NCI-H526 (cell line): ENCODE measurements at regions not wholly inside any gene's neighbourhood (a gene's known extent, or its start where the extent isn't known, plus 50 kb on each side); places are given as distances from the start of the nearest gene placed in this dataset.
A peak's percentile ranks its signal among the peaks of the same experiment; 100 is the strongest.

Experiments used
- DNase-seq, 2 experiments: peaks; one replicate each; lab custom pipeline; 2025; lab: John Stamatoyannopoulos, UW

DNA sequence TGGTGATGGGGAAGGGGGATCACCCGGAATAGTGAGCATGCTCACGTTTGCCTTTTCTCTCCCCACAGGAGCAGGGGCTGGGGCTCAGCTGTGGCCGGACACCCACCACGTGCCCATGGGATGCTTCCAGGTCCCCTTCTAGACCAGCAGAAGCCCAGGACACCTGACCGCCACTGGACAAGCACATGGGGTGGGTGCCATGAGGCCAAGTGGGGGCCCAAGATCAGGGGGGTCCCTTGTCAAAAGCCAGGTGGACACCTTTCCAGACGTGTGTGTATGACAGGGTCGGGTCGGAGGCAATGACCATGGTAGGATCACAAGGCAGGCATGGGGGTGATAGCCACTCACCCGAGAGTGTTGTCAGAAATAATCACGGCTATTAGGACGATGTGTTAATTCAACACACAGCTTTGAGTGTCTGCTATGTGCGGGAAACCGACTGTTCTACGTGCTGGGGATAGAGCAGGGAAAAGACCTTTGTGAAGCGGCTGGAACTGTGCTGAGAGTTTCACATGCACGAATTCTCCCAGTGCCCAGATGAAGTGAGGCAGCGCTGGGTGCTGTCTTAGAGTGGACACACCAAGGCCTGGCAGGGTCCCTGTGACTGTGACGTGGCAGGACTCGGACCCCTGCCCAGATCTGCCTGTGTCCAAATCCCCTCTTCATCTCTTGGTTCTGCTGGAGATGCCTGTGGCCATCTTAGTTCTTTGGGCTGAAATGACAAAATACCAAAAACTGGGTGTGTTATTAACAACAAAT is 244.7 kb downstream of the NDUFA10 start:
- no peak for DNase-seq

DNA sequence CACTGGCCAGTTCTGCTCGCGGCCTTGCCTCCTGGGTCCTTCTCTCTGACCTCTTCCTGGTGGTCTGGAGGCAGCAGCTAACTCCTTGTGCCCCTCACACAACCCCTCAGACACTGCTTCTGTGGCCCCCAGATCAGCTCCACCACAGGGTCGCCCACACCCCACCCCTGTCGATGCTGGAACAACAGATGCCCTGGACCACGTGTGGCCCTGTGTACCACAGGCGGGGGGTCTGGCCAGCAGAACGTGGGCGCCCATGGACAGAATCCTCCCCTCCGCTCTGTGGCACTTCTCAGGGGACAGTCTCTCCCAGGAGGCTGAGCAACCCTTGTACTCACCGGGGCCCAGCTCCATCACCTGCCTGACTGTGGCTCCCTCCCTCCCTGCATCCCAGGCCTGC is 245.6 kb downstream of the NDUFA10 start:
- no peak for DNase-seq

DNA sequence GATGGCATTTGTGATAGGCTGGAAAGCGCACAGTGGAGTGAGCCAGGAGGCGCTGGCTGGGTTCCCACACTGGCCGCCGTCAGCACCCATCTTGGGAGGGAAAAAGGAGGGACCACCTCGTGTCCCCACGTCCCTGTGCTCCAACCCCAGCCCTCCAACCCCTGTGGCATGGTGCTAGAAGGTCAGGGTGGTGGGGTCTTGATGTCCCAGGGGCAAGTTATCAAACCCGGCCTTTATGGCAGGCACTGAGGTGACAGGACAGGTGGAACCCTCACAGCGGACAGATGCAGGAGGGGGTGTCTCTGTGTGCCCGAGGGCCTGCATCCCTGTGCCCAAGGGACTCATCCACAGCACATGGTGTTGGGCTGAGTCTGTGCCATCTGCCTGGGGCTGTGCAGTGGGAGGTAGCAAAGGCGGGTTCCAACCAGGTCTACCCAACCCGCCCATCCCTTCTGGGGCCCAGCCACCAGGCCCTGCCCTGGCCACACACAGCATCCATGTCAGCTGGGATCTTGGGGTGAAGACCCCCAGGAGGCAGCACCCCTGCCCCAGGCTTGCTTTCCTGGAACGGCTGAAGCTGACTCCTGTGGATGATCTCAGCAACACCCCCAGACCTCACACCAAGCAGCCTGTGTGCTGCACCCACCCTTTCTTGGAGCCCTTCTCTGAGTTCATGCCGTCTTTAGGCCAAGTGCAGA is 246.1 kb downstream of the NDUFA10 start:
- DNase-seq, result no peak

DNA sequence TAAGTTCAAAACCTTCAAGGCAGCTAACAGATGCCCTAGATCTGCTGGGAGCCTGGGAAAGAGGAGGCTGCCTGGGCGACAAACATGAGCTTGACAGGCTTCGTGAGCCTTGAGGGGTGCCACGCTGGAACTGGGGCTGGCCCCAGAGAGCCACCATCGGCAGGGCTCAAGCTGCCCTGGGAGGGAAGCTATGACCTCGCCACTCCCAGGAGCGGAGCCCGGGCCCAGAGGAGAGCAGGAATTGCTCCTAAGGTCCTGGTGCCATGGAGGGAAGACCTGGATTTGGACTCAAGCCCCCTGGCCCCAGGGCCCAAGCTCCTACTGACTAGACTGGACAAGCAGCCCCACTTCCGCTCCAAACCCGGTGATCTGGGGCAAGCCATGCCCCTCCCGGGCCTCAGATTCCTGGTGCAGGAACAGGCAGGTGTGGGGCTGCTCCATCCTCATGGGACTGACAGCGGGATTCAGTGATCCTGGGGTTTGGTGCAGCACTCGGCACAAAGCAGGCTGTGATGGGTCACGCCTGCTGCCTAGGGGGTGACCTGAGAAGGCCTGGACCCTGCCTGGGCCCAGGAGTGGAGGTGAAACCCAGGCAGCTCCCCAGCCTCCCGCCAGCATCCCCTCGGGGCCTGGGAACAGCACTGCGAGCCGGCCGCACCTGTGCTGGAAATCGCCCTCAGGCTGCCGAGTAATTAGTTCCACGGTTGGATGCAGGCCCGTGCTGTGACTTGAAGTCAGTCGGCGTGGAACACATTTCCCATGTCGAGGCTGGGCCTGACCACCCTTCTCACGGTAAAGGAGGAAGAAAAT is 246.9 kb downstream of the NDUFA10 start:
- peak in 1 of 2 experiments; percentile 74 for DNase-seq

DNA sequence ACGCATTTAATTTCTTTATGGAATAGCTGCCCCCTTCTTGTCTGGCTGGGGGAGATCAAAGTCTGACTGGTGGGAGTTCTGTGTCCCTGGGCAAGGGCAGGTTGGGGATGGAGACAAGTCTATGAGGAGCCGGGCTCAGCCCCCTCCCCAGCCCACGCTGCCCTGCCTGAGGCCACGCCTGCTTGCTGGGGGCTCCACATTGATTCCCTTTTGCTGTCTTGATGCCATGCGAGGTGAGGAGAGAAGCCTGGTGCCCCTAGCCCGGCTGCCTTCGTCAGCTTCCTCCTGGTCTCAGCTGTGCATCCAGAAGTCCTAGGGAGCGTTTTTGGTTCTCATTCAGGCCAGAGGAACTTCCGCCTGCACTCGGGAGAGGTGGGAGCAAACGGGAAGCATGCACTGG is 247.9 kb downstream of the NDUFA10 start:
- DNase-seq, result no peak

DNA sequence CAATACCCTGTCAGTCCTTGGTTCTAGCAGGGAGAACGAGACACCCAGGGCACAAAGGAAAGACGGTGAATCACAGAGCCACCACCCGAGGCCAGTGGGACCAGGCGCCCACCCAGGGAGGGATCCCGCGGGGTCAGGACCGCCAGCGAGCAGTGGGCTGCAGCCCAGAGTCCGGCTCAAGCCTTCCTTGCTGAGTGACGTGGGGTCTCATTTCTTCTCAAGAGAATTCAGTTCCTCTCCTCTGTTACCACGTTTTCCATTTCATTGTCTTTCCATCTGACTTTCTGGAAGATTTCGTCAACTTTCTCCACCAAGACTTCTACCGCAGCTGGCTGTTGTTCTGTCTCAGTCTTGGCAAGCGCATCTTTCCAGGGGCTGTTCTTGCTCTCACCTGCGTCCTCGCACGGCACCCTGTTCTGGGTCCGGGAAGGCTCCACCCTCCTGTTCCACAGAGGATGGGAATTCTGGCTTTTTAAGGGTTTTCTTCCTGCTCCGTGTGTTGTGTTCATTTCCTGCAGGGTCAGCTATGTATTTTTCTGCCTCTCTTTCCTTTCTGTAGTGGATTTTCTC is 248.6 kb downstream of the NDUFA10 start:
- no peak for DNase-seq

DNA sequence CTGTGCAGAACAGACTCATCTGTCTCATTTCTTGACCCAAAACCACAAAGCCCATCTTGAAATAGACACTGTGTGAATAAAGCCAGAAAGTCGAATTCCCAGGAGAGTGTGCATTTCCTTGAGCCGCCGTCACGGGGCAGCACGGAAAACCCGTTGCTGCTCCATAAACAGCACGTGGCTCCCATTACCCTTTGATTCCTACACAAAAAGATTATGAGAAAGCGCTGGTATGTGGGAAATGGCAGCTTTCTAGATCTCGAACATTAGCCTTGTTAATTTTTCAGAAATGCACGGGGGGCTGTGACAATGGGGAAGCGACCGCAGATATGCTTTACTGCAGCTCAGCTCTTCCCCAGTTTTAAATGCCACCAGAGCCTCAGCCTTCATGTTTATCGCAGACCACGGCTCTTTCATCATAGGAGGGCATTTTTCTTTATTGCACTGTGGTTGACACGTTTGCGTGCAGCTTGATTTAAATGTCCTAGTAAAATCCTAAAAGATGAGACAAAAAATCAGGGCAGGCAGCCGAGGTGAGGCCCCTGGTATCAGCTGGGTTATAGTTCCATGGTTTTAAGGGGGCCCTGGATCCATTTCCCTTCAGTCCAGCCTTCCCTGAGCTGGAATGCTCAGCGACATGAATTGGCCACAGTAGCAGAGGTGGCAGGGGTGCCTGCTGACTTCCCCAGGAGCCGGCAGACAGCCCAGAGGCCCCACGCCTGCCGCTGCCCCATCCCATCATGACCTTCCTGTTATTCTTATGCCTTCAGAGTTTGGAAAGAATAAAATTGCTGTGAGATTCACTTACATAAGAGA is 249.3 kb downstream of the NDUFA10 start:
- DNase-seq, result no peak

DNA sequence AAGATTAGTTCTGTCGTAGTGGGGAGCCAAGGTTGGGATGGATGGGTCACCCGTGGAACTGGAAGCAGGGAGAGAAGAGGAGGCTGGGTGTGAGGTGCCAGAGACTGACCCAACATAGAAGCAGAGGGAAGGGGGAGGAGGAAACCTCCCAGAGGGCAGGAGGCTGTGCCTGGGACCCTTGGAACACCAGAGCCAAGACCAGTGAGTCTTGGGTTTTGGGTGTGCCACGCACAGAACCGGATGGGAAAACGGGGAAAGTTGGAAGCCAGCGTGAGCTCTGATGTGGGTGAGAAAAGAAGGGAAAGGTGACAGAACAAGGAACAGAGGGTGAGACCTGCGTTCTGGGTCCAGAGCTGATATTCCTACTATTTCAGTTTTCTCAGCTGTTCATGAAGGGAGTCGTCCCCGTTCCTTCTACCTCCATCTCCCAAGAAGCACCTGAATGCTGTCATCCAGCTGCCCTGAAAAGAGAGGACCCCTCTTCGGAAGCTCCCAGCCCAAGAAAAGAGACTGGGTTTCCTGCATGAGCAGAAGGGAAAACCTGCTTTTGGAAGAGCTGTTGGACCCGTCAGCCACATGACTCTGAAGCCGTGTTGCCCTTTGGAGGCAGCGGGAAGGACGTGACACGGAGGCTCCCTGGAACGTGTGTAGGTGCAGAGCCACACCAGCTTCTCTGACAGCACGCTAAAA is 250.1 kb downstream of the NDUFA10 start:
- DNase-seq, result no peak

DNA sequence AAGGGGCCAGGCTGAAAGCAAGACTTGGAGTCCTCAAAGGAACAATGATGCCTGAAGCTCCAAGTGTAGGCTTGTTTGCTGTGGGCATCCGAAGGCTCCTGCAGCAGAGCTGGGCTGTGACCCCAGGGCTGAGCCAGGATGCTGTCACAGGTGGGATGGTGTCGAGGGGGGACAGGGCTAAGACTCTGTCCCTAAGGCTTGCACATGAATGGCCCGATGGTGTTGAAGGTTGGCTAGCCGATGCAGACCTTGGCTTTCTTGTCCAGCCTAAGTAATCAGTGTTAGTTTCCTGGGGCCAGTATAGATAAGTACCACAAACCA is 251.0 kb downstream of the NDUFA10 start:
- no peak for DNase-seq

DNA sequence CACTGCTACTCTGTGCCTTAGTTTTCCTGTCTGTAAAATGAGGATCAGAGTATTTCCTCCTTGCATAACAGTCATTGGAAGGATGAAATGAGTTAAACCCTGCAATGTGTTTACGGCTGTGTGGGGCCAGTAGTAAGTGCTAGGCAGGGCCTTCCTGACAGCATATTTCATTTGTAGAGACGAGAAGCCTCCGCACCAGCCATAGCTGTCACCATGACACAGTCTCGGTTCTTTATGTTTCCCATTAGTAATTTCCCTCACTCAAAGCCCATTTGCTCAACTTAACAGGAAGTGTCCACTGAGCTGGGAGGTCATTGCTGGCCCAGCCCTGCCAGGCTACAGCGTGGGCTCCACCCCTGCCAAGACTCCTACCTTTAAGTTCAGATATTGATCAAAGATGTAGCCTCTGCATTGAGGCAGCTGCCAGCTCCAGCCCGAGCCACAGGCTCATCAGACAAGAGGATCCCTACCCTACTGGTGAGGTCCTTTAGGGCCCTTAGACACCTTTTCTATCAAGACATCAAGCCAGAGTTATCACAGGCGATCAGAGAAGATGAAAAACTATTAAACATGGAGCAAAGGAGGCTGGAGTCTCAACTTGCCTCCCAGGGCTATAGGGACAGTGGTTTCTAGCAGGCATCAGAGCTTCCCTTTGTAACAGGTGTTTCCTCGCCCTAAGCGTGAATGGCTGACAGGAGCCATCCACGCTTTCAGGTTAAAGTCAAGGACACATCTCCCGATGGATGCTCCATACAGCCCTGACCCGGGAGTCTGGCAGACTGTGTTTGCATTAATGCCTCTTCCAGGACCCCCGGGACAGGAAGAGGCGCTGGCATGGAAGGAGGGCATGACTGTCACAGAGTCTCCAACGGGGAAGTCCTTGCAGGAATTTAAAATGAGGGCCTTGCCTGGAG is 251.7 kb downstream of the NDUFA10 start:
- no peak for DNase-seq

DNA sequence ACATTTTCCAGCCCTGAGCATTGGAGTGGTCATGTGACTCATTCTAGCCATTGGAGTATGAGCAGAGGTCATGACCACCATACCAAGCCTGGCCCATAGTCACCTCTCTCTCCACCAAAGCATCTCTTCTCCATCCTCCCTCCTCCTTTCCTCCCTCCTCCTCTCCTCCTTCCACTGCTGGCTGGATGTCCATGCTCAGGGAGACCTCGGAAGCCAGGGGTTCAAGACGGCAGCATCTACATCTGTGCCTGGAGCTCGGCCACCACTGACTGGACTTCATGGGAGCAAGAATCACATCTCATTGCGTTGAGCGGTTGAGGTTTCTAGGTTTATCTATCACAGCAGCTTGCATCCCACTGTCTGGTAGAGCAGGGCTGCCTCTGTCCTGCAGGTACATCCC is 252.4 kb downstream of the NDUFA10 start:
- DNase-seq, result no peak

DNA sequence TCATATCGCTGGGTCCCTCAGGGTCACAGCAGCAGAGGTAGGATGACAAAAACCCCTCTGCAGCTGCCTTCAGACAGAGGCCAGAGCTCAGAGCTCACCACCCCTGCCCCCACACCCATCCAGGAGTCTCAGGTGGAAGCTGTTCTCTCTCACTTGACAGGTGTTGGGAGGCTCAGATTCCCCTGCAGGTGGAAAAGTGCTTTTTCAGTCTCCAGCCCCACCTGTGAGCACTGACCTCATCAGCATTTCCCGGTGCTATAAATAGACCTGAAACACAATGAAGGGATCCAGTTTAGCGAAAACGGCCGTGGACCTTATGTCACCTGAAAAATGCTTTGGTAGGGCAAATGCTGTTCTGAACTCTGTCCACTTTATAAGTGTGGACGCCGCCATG is 254.9 kb downstream of the NDUFA10 start:
- DNase-seq, result peak; percentile 91 to 95

DNA sequence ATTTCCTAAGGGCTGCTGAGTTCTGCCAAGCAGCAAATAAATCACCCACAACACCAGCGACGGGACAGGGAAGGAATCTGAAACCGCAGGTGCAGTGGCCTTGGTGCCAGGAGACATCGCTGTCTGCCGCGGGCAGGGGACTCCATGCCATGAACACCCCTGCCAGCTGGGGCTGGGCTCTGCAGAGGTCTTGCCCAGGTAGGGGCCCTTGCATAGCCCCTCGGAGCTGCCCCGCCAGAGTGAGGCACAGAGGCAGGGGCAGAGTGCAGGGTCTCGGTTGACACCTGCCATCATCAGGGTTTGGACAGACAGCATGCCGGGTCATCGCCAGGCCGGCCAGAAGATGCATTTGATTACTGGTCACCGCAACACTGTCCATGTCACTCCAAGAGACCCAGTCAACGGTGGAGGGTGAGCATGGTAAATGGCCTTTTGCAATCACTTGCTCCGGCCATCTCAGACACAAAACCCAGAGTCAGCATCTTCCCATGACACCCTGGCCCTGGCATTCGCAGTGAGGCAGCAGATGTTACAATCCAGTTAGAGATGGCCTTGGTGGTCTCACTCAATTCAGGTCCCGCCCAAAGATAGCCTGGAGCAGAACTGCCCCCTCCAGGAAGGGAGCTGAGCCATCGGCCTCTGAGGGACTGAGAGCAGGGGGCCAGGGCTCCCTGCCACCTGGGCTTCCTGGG is 255.4 kb downstream of the NDUFA10 start:
- no peak for DNase-seq

DNA sequence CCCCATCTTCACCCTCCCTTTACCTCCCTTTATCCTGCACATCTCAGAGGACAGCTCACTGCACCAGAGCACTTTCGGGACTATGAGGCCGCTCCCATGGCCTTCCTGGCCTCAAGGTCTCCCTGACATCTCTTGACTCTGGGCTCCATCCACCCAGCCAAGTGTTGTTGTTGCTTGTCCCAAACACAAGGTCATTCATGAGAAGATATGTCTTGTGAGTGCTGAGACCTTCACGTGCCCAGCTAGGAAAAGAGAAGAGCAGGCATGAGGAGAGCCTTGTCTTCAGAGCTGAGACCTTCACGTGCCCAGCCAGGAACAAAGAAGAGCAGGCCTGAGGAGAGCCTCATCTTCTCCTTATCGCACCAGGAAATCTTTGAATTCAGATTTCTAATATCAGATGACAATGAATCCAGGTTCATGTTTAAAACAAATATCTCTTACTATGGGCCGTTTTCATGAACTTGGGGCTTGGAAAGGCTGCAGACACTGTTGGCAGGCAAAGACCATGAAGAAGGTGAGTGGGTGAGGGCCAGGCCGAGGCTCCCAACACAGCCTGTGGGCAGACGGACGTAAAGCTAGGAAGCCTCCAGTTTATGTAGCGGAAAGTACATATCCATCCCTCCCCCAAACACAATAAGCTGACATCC is 256.1 kb downstream of the NDUFA10 start:
- no peak for DNase-seq

DNA sequence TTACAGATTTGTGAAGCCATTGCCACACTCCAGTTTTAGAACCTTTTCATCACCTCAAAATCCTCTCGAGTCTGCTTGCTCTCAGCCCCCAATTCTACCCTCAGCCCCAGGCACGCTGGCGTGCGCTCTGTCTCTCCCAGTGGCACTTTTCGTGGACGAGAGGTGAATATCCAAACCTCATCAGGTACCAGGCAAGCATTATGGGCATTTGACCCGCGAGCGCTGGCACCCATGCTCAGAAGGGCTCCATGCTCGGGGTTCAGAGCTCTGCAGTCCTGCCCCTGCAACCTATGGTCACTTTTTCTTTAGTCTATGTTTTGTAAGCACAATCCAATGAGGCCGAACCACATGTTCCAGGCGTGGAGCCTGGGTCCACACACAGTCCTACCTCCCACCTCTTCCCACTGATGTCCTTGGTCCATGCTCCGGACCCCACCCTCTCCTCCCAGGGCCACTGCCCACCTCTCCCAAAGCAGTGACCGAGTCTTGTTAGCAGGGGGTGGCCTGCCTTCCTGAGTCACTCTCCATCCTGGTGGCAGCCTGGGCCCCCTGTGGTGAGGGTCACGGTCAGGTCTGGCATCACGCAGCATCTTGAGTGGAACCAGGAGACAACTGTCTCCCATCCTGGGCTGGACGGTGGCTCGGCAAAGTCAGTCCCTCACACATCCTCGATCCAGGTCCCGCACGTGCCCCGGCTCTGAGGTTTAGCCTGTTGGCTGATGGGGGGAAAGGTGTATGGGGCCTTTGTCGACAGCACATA is 256.9 kb downstream of the NDUFA10 start:
- DNase-seq, result no peak

DNA sequence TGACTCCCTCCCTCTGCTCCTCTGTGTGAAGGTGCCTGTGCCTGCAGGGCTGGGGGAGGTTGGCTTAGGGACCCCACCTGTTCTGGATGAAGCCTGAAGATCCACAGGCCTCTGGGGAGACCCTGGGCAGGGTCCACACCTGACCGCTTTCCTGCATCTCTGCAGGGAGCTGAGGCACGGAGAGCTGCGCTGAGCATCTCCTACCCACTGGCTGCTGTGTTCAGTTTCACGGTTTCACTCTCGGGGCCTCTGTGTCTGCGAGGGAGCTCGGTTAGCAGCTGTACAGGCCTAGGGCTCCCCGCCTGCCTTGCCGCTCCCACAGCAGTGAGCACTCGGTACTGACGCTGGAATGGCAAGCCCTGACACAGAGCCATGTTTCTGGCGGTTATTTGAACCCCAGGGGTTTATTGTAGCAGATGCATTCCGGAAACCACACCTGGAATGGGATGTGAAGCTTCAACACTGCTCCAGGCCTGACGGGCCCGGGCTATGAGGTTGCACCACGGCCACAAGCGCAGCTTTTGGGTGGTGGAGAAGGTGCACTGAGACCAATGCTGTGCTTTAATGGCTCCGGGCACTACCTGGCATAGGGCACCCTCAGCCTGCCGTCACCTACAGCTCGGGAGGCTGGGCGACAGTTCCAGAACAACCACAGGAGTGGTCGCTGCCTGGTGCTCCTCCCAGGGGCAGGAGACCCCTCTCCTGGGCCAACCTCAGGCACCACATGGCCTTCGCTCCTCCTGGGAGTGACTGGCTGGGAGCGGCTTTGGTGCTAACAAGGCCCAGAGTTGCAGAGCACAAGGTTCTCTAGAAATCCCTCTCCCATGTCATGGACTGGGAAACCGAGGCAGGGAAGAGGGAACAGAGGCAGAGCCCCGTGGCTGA is 257.9 kb downstream of the NDUFA10 start:
- no peak for DNase-seq

DNA sequence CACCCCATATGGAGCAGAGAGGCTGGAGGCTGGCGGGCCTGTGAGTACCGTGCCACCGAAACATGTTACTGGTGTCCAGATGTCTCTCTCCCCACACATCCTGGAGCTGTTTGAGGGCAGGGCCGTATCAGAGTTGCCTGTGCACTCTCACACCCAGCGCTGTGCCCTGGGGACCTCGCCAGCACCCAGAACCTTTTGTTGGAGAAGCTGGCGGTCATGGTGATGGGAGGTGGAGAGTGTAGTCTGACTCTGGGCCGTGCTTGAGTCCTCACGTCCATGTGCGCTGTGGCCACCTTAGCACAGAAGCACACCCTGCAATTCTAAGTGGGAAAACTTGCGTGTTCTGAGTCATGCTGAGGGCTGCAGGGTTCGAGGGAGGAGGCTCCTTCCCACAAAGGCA is 259.2 kb downstream of the NDUFA10 start:
- DNase-seq, result no peak
